ENCODE measurements at regions not wholly inside any gene's neighbourhood (a gene's known extent, or its start where the extent isn't known, plus 50 kb on each side); places are given as distances from the start of the nearest gene placed in this dataset.
A peak's percentile ranks its signal among the peaks of the same experiment; 100 is the strongest.

DNA sequence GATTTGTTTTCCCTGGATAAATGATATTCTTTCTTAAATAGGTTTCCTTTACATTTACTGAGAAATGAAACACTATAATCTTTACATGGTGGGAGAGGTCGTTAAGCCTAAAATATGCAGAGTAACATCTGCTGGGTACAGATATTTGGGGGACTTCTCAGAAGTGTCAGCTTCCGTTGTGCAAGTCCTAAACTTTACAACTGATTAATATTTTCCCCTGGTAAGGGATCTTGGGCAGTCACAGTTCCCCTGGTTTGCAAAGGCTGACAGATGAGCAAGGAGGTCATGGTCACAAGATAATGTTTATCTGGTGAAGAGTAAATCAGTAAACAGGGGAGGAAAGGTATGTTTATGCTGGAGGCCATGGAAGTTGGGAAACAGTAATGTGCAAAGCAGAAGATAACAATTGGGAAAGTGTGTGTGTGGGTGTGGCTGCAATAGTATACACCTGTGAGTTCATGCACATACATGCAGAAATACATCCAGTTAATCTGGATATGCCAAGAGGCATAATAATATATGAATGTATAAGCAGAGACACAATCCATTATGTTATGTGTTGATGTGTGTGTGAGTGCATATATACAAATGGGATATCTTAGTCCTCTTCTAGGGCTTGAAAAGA lies 508.2 kb upstream of the FAM241A start:
- 45 to 47% methylated on average over 2 of the region's 2 CpGs for WGBS, 2 donors (ENCODE audit: low coverage in 1 of 2)
- Histone ChIP-seq H3K9me3 (no peaks in the 10 kb centered on the region), H3K27ac (no peak overlapping the region), H3K4me3 (no peak overlapping the region), H3K27me3 (no peaks in the 10 kb centered on the region), H3K4me1 (no peaks in the 10 kb centered on the region), H3K36me3 (no peaks in the 10 kb centered on the region)
- no peak for TF ChIP-seq EP300 (IDR thresholded peaks at IDR 0.05)
- no peak for TF ChIP-seq POLR2AphosphoS5 (IDR thresholded peaks at IDR 0.05)
- TF ChIP-seq POLR2A (IDR thresholded peaks at IDR 0.05), result no peak
- TF ChIP-seq, protein P1, sequence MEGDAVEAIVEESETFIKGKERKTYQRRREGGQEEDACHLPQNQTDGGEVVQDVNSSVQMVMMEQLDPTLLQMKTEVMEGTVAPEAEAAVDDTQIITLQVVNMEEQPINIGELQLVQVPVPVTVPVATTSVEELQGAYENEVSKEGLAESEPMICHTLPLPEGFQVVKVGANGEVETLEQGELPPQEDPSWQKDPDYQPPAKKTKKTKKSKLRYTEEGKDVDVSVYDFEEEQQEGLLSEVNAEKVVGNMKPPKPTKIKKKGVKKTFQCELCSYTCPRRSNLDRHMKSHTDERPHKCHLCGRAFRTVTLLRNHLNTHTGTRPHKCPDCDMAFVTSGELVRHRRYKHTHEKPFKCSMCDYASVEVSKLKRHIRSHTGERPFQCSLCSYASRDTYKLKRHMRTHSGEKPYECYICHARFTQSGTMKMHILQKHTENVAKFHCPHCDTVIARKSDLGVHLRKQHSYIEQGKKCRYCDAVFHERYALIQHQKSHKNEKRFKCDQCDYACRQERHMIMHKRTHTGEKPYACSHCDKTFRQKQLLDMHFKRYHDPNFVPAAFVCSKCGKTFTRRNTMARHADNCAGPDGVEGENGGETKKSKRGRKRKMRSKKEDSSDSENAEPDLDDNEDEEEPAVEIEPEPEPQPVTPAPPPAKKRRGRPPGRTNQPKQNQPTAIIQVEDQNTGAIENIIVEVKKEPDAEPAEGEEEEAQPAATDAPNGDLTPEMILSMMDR (IDR thresholded peaks at IDR 0.05), result no peak
- ATAC-seq, result no peak

DNA sequence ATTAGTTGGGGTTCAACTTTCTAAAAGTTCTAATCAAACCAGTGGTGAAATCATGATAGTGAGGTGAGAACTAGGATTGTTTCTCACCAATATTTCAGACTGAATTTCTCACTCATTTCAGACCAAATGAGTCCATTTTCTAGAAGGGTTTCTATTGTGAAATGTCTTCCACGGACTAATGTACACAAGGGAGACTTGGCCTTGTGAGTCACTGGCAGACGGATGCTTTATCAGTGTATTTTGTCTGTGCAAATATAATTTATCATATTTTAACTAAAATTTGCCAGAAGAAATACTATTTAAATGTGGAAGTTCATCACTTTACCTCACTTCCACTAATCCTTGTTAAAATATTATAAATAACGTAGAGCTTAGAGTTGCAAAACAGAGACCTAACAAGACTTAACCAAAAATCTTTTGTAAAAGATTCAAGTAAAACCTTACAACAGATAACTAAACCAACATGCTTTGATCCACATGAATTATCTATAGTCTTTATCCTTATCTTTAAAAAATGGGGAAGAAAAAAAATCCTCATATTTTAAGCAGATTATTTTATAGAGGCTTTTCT lies 506.0 kb upstream of the FAM241A start:
- H3K27me3 ChIP-seq, result no peaks in the 10 kb centered on the region

DNA sequence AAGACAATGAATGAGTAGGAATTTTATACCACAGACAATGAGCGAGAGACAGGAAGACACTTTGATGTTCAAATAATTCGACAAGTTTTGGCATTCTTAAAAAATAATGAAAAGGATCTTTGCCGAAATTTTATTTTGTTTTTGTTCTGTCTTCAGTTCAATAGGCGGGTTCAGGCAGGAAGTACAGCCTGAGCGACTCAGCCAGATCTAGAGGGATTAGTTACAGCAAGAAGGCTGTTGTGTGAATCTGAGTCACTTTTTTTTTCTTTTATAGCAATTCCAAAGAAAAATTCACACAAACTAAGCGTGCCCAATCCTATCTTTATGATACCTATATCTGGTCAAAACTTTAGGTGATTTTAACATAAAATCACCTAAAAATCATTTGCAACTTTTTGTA lies 505.4 kb upstream of the FAM241A start:
- Histone ChIP-seq H3K4me3 (no peak overlapping the region), H3K36me3 (no peaks in the 10 kb centered on the region), H3K27me3 (no peaks in the 10 kb centered on the region), H3K9me3 (no peaks in the 10 kb centered on the region), H3K4me1 (no peaks in the 10 kb centered on the region), H3K27ac (no peak overlapping the region)
- ATAC-seq, result no peak
- TF ChIP-seq, protein P1 (IDR thresholded peaks at IDR 0.05), result no peak
- no peak for TF ChIP-seq EP300 (IDR thresholded peaks at IDR 0.05)
- TF ChIP-seq POLR2AphosphoS5 (IDR thresholded peaks at IDR 0.05), result no peak
- TF ChIP-seq POLR2A (IDR thresholded peaks at IDR 0.05), result no peak
- 47 to 50% methylated on average over 6 of the region's 6 CpGs for WGBS, 2 donors (ENCODE audit: low coverage in 1 of 2)

More for the DNA sequence above, 506.0 kb upstream of the FAM241A start:
- ATAC-seq, result no peak
- Histone ChIP-seq H3K27ac (no peak overlapping the region), H3K36me3 (no peaks in the 10 kb centered on the region), H3K9me3 (no peaks in the 10 kb centered on the region), H3K4me3 (no peak overlapping the region), H3K4me1 (no peaks in the 10 kb centered on the region)
- 53 to 70% methylated on average over 3 of the region's 3 CpGs for WGBS, 2 donors (ENCODE audit: low coverage in 1 of 2)
- TF ChIP-seq POLR2A (IDR thresholded peaks at IDR 0.05) (no peak), EP300 (IDR thresholded peaks at IDR 0.05) (no peak), POLR2AphosphoS5 (IDR thresholded peaks at IDR 0.05) (no peak)
- TF ChIP-seq, protein P1 (IDR thresholded peaks at IDR 0.05), result no peak

DNA sequence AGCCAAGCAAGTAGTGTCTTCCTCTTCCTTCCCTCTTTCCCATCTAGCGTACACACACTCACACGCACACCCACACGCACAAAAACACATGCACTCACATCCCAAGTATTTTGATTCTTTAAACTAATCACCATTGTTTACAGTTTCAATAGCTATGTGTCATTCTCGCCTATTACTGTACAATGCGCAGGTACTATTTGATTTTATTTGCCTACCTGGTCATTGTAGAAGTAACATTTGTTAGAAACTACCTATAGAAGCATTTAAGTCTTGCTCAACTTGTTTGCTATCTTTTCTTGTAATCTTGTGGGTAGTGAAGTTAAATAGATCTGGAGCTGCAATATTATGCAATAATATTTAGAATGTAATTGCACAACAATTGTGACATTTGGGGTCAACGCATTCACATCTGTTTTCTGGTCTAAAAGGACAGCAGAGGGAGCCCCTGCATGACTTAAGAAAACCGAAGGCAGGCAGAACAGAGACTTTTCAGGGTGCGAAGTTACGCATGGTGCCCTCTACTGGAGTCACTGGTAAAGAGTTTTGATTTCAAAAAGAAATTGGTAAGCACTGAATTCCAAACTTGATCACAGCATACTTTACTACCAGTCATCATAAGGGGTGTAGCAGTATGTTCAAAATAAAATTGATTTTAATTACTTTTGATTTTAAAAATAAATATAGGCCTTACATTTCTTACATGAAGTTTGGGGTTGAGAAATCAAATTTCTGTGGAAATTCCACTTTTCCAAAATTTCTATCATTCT lies 503.3 kb upstream of the FAM241A start:
- H3K27ac ChIP-seq, result no peak overlapping the region
- peak; percentile 6 for TF ChIP-seq POLR2AphosphoS5 (IDR thresholded peaks at IDR 0.05)
- TF ChIP-seq, protein P1 (IDR thresholded peaks at IDR 0.05), result peak; percentile 38 to 74 (median 68)
- TF ChIP-seq POLR2A (IDR thresholded peaks at IDR 0.05), result no peak
- TF ChIP-seq EP300 (IDR thresholded peaks at IDR 0.05), result no peak
- no peaks in the 10 kb centered on the region for H3K27me3 ChIP-seq
- no peaks in the 10 kb centered on the region for H3K9me3 ChIP-seq
- H3K4me1 ChIP-seq, result no peaks in the 10 kb centered on the region
- no peak overlapping the region for H3K4me3 ChIP-seq
- 41 to 48% methylated on average over 9 of the region's 9 CpGs for WGBS, 2 donors (ENCODE audit: low coverage in 1 of 2)
- peak; percentile 84 for ATAC-seq
- no peaks in the 10 kb centered on the region for H3K36me3 ChIP-seq
